Caco-2 (cell line): ENCODE measurements at regions not wholly inside any gene's neighbourhood (a gene's known extent, or its start where the extent isn't known, plus 50 kb on each side); places are given as distances from the start of the nearest gene placed in this dataset.

ENCODE experiments used
- BruUV-seq: library from RNA; stranded (reverse); fragments of 400-500 nt; replicated peaks from 2 replicates; lab custom pipeline; 2021; lab: Mats Ljungman, UMichigan
- CTCF ChIA-PET: fragments of 300-600 bp; sonication (Branson Sonifier 250); formaldehyde crosslinking; loops from one replicate; lab custom pipeline; 2022; ENCODE audit warnings: antibody characterized with exemption; lab: Charles Lee
- POLR2A ChIA-PET: fragments of 300-600 bp; sonication (Branson Sonifier 250); formaldehyde crosslinking; loops from one replicate; lab custom pipeline; 2022; ENCODE audit warnings: antibody characterized with exemption; lab: Charles Lee
- DNase-seq, 2 experiments: peaks; one replicate each; pipeline versions ENCODE4 v3.0.0 to v3.0.0-alpha.2; 2020 to 2022
- H3K27me3 ChIP-seq: replicated peaks from 2 replicates; pipeline ENCODE4 v1.6.0; 2011; ENCODE audit warnings: low read length; ENCODE audit not compliant: control insufficient read depth, insufficient read depth
- H3K36me3 ChIP-seq: 2 replicates; pipeline ENCODE4 v1.5.1; 2011; ENCODE audit warnings: low read length; ENCODE audit not compliant: control insufficient read depth, insufficient read depth
- H3K4me1 ChIP-seq: fragments of 250-450 bp; sonication (Bioruptor Pico); 2 replicates; pipeline ENCODE4 v1.5.1; 2020; ENCODE audit warnings: mild to moderate bottlenecking
- H3K4me3 ChIP-seq: 2 replicates; pipeline ENCODE4 v1.5.1; 2011; ENCODE audit warnings: low read depth, mild to moderate bottlenecking, control low read depth, low read length
- H3K9me3 ChIP-seq: fragments of 250-450 bp; sonication (Bioruptor Pico); 2 replicates; pipeline ENCODE4 v1.5.1; 2020; ENCODE audit warnings: mild to moderate bottlenecking, moderate library complexity
- H3K27ac Mint-ChIP-seq: one replicate; pipeline ENCODE4 v1.8.0; 2022; ENCODE audit warnings: mixed read lengths; ENCODE audit not compliant: unreplicated experiment
- H3K27me3 Mint-ChIP-seq: one replicate; pipeline ENCODE4 v1.8.0; 2022; ENCODE audit warnings: mixed read lengths; ENCODE audit not compliant: insufficient read depth, unreplicated experiment
- H3K36me3 Mint-ChIP-seq: one replicate; pipeline ENCODE4 v1.8.0; 2022; ENCODE audit warnings: mild to moderate bottlenecking, mixed read lengths; ENCODE audit not compliant: insufficient read depth, unreplicated experiment
- H3K4me1 Mint-ChIP-seq: one replicate; pipeline ENCODE4 v1.8.0; 2022; ENCODE audit warnings: low read depth, mixed read lengths; ENCODE audit not compliant: unreplicated experiment
- H3K4me3 Mint-ChIP-seq: one replicate; pipeline ENCODE4 v1.8.0; 2022; ENCODE audit warnings: mild to moderate bottlenecking, moderate library complexity, mixed read lengths; ENCODE audit not compliant: unreplicated experiment
- H3K9me3 Mint-ChIP-seq: one replicate; pipeline ENCODE4 v1.8.0; 2022; ENCODE audit warnings: mixed read lengths; ENCODE audit not compliant: unreplicated experiment
- intact Hi-C: fragments of 100-400 bp; cut with micrococcal nuclease; formaldehyde crosslinking; loops from one replicate; pipeline ENCODE4 v1.10.0; 2022; ENCODE audit not compliant: unreplicated experiment
- TF ChIP-seq, protein P1 (sequence below), 2 experiments: fragments of 200-600 bp in 1 of 2; IDR thresholded peaks; 1 replicate in 1 of 2; 2 replicates in 1 of 2; pipeline versions ENCODE4 v1.5.1 to v1.8.0; 2011 to 2022; ENCODE audit warnings: antibody characterized with exemption in 1 of 2, control low read depth in 1 of 2, inconsistent platforms in 1 of 2, low read depth in 1 of 2, low read length in 1 of 2, mild to moderate bottlenecking in 1 of 2, moderate library complexity in 1 of 2; ENCODE audit not compliant: insufficient read depth in 1 of 2, severe bottlenecking in 1 of 2, unreplicated experiment in 1 of 2

- CTCF ChIA-PET, result no interaction called here
These were observed 443.8 kb upstream of the SPTLC3 start for GRCh38 chr20:12564979-12565378.

DNA sequence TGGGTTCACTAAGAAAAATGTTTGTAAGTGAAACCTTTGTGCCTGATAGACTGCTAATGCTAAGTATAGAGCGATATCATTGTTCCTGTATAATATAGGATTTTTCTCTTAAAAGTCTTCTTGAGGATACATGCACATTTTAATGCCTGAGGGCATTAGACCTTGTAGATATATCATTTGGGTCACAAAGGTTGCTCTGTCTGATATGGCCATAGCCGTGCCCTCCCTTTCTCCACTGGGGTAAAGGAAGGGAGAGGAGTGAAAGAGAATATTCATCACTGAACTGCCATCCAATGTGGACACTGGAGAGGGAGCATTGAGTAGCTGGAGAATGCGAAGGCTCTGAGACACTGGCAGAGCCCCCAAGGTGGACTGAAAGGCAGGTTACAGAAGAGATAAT is 442.2 kb upstream of the SPTLC3 start:
- Histone ChIP-seq H3K4me1 (no peaks in the 10 kb centered on the region), H3K27me3 (no peaks in the 10 kb centered on the region), H3K9me3 (no peaks in the 10 kb centered on the region), H3K4me3 (no peak overlapping the region), H3K36me3 (no peaks in the 10 kb centered on the region)
- Mint-ChIP-seq H3K4me1 (no peaks in the 10 kb centered on the region), H3K9me3 (no peaks in the 10 kb centered on the region), H3K27me3 (peaks cover 4% of the 10 kb centered on the region), H3K27ac (no peak overlapping the region), H3K4me3 (no peak overlapping the region), H3K36me3 (no peaks in the 10 kb centered on the region)
- no peak for DNase-seq
- ChIA-PET CTCF (no interaction called here), POLR2A (no interaction called here)
- no TSS peak for BruUV-seq
- intact Hi-C loops, result no loop called here
- TF ChIP-seq, protein P1, sequence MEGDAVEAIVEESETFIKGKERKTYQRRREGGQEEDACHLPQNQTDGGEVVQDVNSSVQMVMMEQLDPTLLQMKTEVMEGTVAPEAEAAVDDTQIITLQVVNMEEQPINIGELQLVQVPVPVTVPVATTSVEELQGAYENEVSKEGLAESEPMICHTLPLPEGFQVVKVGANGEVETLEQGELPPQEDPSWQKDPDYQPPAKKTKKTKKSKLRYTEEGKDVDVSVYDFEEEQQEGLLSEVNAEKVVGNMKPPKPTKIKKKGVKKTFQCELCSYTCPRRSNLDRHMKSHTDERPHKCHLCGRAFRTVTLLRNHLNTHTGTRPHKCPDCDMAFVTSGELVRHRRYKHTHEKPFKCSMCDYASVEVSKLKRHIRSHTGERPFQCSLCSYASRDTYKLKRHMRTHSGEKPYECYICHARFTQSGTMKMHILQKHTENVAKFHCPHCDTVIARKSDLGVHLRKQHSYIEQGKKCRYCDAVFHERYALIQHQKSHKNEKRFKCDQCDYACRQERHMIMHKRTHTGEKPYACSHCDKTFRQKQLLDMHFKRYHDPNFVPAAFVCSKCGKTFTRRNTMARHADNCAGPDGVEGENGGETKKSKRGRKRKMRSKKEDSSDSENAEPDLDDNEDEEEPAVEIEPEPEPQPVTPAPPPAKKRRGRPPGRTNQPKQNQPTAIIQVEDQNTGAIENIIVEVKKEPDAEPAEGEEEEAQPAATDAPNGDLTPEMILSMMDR (IDR thresholded peaks at IDR 0.05; ENCODE audit: insufficient read depth in 1 of 2, low read depth in 1 of 2, low read length in 1 of 2, severe bottlenecking in 1 of 2, unreplicated experiment in 1 of 2), result no peak

More at GRCh38 chr20:12564979-12565378, 443.8 kb upstream of the SPTLC3 start:
- no peak overlapping the region for H3K27ac Mint-ChIP-seq
- H3K36me3 ChIP-seq, result no peaks in the 10 kb centered on the region
- H3K4me3 ChIP-seq, result no peak overlapping the region
- H3K9me3 ChIP-seq, result no peaks in the 10 kb centered on the region
- no peaks in the 10 kb centered on the region for H3K9me3 Mint-ChIP-seq
- no peaks in the 10 kb centered on the region for H3K4me1 Mint-ChIP-seq
- TF ChIP-seq, protein P1 (IDR thresholded peaks at IDR 0.05; ENCODE audit: insufficient read depth in 1 of 2, low read depth in 1 of 2, low read length in 1 of 2, severe bottlenecking in 1 of 2, unreplicated experiment in 1 of 2), result no peak
- POLR2A ChIA-PET, result no interaction called here
- no peaks in the 10 kb centered on the region for H3K27me3 ChIP-seq
- H3K4me3 Mint-ChIP-seq, result no peak overlapping the region
- DNase-seq, result no peak
- no peaks in the 10 kb centered on the region for H3K36me3 Mint-ChIP-seq
- BruUV-seq, result no TSS peak
- intact Hi-C loops, result no loop called here
- H3K4me1 ChIP-seq, result no peaks in the 10 kb centered on the region
- peaks cover 4% of the 10 kb centered on the region for H3K27me3 Mint-ChIP-seq

- no peak overlapping the region for H3K4me3 Mint-ChIP-seq
- H3K9me3 Mint-ChIP-seq, result no peaks in the 10 kb centered on the region
- POLR2A ChIA-PET, result no interaction called here
- H3K27me3 ChIP-seq, result no peaks in the 10 kb centered on the region; the same call in 1 of the 2 replicates
- no peak overlapping the region for H3K27ac Mint-ChIP-seq
- no peak overlapping the region for H3K4me3 ChIP-seq
- H3K36me3 Mint-ChIP-seq, result no peaks in the 10 kb centered on the region
- no peaks in the 10 kb centered on the region for H3K36me3 ChIP-seq
- no peaks in the 10 kb centered on the region for H3K9me3 ChIP-seq
- no peaks in the 10 kb centered on the region for H3K4me1 Mint-ChIP-seq
- no peaks in the 10 kb centered on the region for H3K4me1 ChIP-seq
- BruUV-seq, result no TSS peak
- H3K27me3 Mint-ChIP-seq, result peaks cover 13% of the 10 kb centered on the region
- peak; percentile 55 to 60 for DNase-seq
- intact Hi-C loops, result loop anchor here (10.0 kb wide), 1 partner anchor 174 kb away; no protein-coding TSS in a partner anchor
- CTCF ChIA-PET, result interaction anchor here (0.6 to 1.5 kb wide), 6 partner anchors 12 to 690 kb away, joined by 3 to 4 read pairs (median 3); no protein-coding TSS in a partner anchor
- TF ChIP-seq, protein P1 (IDR thresholded peaks at IDR 0.05; ENCODE audit: insufficient read depth in 1 of 2, low read depth in 1 of 2, low read length in 1 of 2, severe bottlenecking in 1 of 2, unreplicated experiment in 1 of 2), result peak; percentile 57 to 84
These were observed 438.4 kb upstream of the SPTLC3 start for GRCh38 chr20:12570371-12570770.
